Stimulated activated CD4-positive, alpha-beta T cell treated with anti-CD3 and anti-CD28 coated beads, Interleukin-2, amount 100 ng/mL, for 24 hours (primary cell): ENCODE measurements at regions not wholly inside any gene's neighbourhood (a gene's known extent, or its start where the extent isn't known, plus 50 kb on each side); places are given as distances from the start of the nearest gene placed in this dataset.
"Not testable (repeated sequence)": the region's sequence is repeated elsewhere in the genome, so short reads cannot be mapped to it uniquely, and the experiment has no call there.

ENCODE experiments used
- DNase-seq, 2 donors: peaks; one replicate each; pipeline ENCODE4 v3.0.0-alpha.2; 2020

GRCh38 chr7:16369855-16370254 is 51.5 kb downstream of the CRPPA start:
- DNase-seq: no peak

- not testable (repeated sequence) for DNase-seq
Observed at GRCh38 chr7:16369309-16369708, 52.0 kb downstream of the CRPPA start.

GRCh38 chr7:16368885-16369284 is 52.5 kb downstream of the CRPPA start:
- no peak for DNase-seq

GRCh38 chr7:16367115-16367514 is 54.2 kb downstream of the CRPPA start:
- no peak for DNase-seq

- DNase-seq: no peak
Observed at GRCh38 chr7:16365952-16366351, 55.4 kb downstream of the CRPPA start.

- DNase-seq: no peak
Observed at GRCh38 chr7:16365177-16365576, 56.2 kb downstream of the CRPPA start.

GRCh38 chr7:16359216-16359615 is 62.1 kb downstream of the CRPPA start:
- no peak for DNase-seq

GRCh38 chr7:16357921-16358320 is 63.4 kb downstream of the CRPPA start:
- DNase-seq: no peak

GRCh38 chr7:16357474-16357873 is 63.9 kb downstream of the CRPPA start:
- DNase-seq: no peak

GRCh38 chr7:16356301-16356958 is 64.9 kb downstream of the CRPPA start:
- no peak for DNase-seq

- DNase-seq: no peak
Observed at GRCh38 chr7:16354573-16354972, 66.8 kb downstream of the CRPPA start.

- DNase-seq: no peak
Observed at GRCh38 chr7:16353226-16353625, 68.1 kb downstream of the CRPPA start.

GRCh38 chr7:16350634-16351033 is 70.7 kb downstream of the CRPPA start:
- DNase-seq: no peak

GRCh38 chr7:16348251-16348650 is 73.1 kb downstream of the CRPPA start:
- DNase-seq: no peak

- no peak for DNase-seq
Observed at GRCh38 chr7:16347827-16348192, 73.5 kb downstream of the CRPPA start.

GRCh38 chr7:16347066-16347826 is 74.1 kb downstream of the CRPPA start:
- DNase-seq: no peak

GRCh38 chr7:16345979-16346958 is 75.1 kb downstream of the CRPPA start:
- no peak for DNase-seq

GRCh38 chr7:16344927-16345326 is 76.4 kb downstream of the CRPPA start:
- no peak for DNase-seq

GRCh38 chr7:16343612-16344011 is 77.7 kb downstream of the CRPPA start:
- no peak for DNase-seq

- DNase-seq: no peak
Observed at GRCh38 chr7:16338065-16338464, 83.3 kb downstream of the CRPPA start.

- DNase-seq: no peak
Observed at GRCh38 chr7:16326106-16326505, 95.2 kb downstream of the CRPPA start.

- no peak for DNase-seq
Observed at GRCh38 chr7:16323313-16323712, 98.0 kb downstream of the CRPPA start.

- no peak for DNase-seq
Observed at GRCh38 chr7:16320099-16320660, 101.2 kb downstream of the CRPPA start.
